ENCODE measurements at regions not wholly inside any gene's neighbourhood (a gene's known extent, or its start where the extent isn't known, plus 50 kb on each side); places are given as distances from the start of the nearest gene placed in this dataset.

DNA sequence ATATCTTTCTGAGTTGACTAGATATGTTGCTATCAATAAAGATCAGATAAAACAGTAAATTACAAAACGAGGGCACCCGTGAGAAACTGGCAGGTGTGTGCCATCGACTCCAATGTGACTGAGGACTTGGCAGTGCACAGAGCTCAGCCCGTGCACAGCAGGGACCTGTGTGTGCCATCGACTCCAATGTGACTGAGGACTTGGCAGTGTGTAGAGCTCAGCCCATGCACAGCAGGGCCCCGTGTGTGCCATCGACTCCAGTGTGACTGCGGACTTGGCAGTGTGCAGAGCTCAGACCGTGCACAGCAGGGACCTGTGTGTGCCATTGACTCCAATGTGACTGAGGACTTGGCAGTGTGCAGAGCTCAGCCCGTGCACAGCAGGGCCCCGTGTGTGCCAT is 347.2 kb upstream of the B3GAT1 start:
- intact Hi-C loops (cut with DNase I) = no loop called here
- H3K27ac ChIP-seq (ENCODE audit: low read depth in 2 of 2, low read length in 2 of 2) = no peak overlapping the region
- no peak overlapping the region for H3K4me3 ChIP-seq (ENCODE audit: low read length in 3 of 3)
- TF ChIP-seq, protein P1, sequence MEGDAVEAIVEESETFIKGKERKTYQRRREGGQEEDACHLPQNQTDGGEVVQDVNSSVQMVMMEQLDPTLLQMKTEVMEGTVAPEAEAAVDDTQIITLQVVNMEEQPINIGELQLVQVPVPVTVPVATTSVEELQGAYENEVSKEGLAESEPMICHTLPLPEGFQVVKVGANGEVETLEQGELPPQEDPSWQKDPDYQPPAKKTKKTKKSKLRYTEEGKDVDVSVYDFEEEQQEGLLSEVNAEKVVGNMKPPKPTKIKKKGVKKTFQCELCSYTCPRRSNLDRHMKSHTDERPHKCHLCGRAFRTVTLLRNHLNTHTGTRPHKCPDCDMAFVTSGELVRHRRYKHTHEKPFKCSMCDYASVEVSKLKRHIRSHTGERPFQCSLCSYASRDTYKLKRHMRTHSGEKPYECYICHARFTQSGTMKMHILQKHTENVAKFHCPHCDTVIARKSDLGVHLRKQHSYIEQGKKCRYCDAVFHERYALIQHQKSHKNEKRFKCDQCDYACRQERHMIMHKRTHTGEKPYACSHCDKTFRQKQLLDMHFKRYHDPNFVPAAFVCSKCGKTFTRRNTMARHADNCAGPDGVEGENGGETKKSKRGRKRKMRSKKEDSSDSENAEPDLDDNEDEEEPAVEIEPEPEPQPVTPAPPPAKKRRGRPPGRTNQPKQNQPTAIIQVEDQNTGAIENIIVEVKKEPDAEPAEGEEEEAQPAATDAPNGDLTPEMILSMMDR (IDR thresholded peaks at IDR 0.05; ENCODE audit: borderline replicate concordance, extremely low read depth, insufficient read depth) = no peak
- H3K27me3 ChIP-seq (ENCODE audit: control insufficient read depth, insufficient read depth, low read length) = no peaks in the 10 kb centered on the region
- H3K9me3 ChIP-seq (ENCODE audit: control insufficient read depth in 2 of 3, insufficient read depth in 1 of 3, low read length in 3 of 3) = no peaks in the 10 kb centered on the region
- H3K4me1 ChIP-seq (ENCODE audit: control insufficient read depth in 2 of 3, insufficient read depth in 2 of 3, low read depth in 1 of 3, low read length in 3 of 3) = no peaks in the 10 kb centered on the region
- no peak for DNase-seq
- H3K9ac ChIP-seq (ENCODE audit: low read length in 3 of 3) = no peak overlapping the region
- FAIRE-seq = no peak
- H3K36me3 ChIP-seq (ENCODE audit: control insufficient read depth in 2 of 3, insufficient read depth in 3 of 3, low read length in 3 of 3) = no peaks in the 10 kb centered on the region

GRCh38 chr11:134758342-134758931 is 346.4 kb upstream of the B3GAT1 start:
- H3K4me1 ChIP-seq (ENCODE audit: control insufficient read depth in 2 of 3, insufficient read depth in 2 of 3, low read depth in 1 of 3, low read length in 3 of 3) = no peaks in the 10 kb centered on the region
- peak in 1 of 5 donors; percentile 21 for DNase-seq
- H3K36me3 ChIP-seq (ENCODE audit: control insufficient read depth in 2 of 3, insufficient read depth in 3 of 3, low read length in 3 of 3) = no peaks in the 10 kb centered on the region
- H3K9me3 ChIP-seq (ENCODE audit: control insufficient read depth in 2 of 3, insufficient read depth in 1 of 3, low read length in 3 of 3) = no peaks in the 10 kb centered on the region
- no peak for FAIRE-seq
- no peak overlapping the region for H3K27ac ChIP-seq (ENCODE audit: low read depth in 2 of 2, low read length in 2 of 2)
- no peaks in the 10 kb centered on the region for H3K27me3 ChIP-seq (ENCODE audit: control insufficient read depth, insufficient read depth, low read length)
- TF ChIP-seq, protein P1 (IDR thresholded peaks at IDR 0.05; ENCODE audit: borderline replicate concordance, extremely low read depth, insufficient read depth) = no peak
- no peak overlapping the region for H3K4me3 ChIP-seq (ENCODE audit: low read length in 3 of 3)
- no peak overlapping the region for H3K9ac ChIP-seq (ENCODE audit: low read length in 3 of 3)
- intact Hi-C loops (cut with DNase I) = no loop called here

DNA sequence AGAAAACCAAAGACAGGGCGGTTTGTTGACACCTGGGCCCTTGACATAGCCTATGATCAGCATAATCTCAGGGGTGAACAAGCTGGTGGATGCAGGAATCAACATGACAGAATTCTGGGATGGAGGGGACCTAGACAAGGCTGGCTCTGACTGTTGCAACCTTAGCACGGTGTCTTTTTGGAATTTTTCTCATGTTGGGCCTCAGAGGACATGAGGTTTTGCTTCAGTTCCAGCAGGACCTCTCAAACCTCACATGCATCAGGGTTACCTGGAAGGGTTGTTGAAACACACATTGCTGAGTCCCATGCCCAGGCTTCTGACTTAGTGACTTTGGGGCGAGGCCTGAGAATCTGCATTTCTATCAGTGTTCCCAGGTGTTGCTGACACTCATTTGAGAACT is 345.6 kb upstream of the B3GAT1 start:
- H3K36me3 ChIP-seq (ENCODE audit: control insufficient read depth in 2 of 3, insufficient read depth in 3 of 3, low read length in 3 of 3) = no peaks in the 10 kb centered on the region
- TF ChIP-seq, protein P1 (IDR thresholded peaks at IDR 0.05; ENCODE audit: borderline replicate concordance, extremely low read depth, insufficient read depth) = no peak
- H3K4me3 ChIP-seq (ENCODE audit: low read length in 3 of 3) = no peak overlapping the region
- H3K4me1 ChIP-seq (ENCODE audit: control insufficient read depth in 2 of 3, insufficient read depth in 2 of 3, low read depth in 1 of 3, low read length in 3 of 3) = no peaks in the 10 kb centered on the region
- DNase-seq = peak in 2 of 5 donors; percentile 3 to 7
- H3K27me3 ChIP-seq (ENCODE audit: control insufficient read depth, insufficient read depth, low read length) = no peaks in the 10 kb centered on the region
- H3K9me3 ChIP-seq (ENCODE audit: control insufficient read depth in 2 of 3, insufficient read depth in 1 of 3, low read length in 3 of 3) = no peaks in the 10 kb centered on the region
- no peak overlapping the region for H3K9ac ChIP-seq (ENCODE audit: low read length in 3 of 3)
- FAIRE-seq = no peak
- H3K27ac ChIP-seq (ENCODE audit: low read depth in 2 of 2, low read length in 2 of 2) = no peak overlapping the region
- intact Hi-C loops (cut with DNase I) = no loop called here
